ENCODE measurements at regions not wholly inside any gene's neighbourhood (a gene's known extent, or its start where the extent isn't known, plus 50 kb on each side); places are given as distances from the start of the nearest gene placed in this dataset.

DNA sequence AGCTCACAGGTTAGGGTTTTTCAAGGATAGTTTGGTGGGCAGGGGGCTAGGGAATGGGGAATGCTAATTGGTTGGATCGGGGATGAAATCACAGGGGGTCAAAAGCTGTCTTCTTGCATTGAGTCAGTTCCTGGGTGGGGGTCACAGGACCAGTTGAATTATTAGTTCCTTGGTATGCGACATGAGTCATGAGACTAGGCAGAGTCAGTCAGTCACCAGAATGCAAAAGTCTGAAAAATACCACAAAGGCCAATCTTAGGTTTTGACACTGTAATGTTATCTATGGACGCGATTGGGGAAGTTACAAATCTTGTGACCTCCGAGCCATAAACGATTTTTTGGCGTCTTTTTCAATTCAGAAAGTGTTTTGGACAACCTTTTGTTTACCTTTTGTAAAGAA lies 101.2 kb downstream of the ZNF519 start:
- TF ChIP-seq POLR2AphosphoS5 (IDR thresholded peaks at IDR 0.05; ENCODE audit: low read depth, low read length) (no peak), CHD2 (IDR thresholded peaks at IDR 0.05; ENCODE audit: low read length, partially characterized antibody) (no peak), TAF1 (IDR thresholded peaks at IDR 0.05; ENCODE audit: borderline replicate concordance, low read depth, low read length) (no peak), TEAD4 (IDR thresholded peaks at IDR 0.05; ENCODE audit: borderline replicate concordance, insufficient read depth) (no peak), MXI1 (IDR thresholded peaks at IDR 0.05; ENCODE audit: low read depth, low read length) (no peak), SIN3A (IDR thresholded peaks at IDR 0.05; ENCODE audit: borderline replicate concordance, low read depth, low read length) (no peak), NFIC (IDR thresholded peaks at IDR 0.05; ENCODE audit: borderline replicate concordance) (no peak), ELF1 (IDR thresholded peaks at IDR 0.05) (no peak), EZH2phosphoT487 (IDR thresholded peaks at IDR 0.05; ENCODE audit: borderline replicate concordance, low read depth) (no peak), RFX5 (IDR thresholded peaks at IDR 0.05; ENCODE audit: low read length) (no peak)
- TF ChIP-seq, protein P1, sequence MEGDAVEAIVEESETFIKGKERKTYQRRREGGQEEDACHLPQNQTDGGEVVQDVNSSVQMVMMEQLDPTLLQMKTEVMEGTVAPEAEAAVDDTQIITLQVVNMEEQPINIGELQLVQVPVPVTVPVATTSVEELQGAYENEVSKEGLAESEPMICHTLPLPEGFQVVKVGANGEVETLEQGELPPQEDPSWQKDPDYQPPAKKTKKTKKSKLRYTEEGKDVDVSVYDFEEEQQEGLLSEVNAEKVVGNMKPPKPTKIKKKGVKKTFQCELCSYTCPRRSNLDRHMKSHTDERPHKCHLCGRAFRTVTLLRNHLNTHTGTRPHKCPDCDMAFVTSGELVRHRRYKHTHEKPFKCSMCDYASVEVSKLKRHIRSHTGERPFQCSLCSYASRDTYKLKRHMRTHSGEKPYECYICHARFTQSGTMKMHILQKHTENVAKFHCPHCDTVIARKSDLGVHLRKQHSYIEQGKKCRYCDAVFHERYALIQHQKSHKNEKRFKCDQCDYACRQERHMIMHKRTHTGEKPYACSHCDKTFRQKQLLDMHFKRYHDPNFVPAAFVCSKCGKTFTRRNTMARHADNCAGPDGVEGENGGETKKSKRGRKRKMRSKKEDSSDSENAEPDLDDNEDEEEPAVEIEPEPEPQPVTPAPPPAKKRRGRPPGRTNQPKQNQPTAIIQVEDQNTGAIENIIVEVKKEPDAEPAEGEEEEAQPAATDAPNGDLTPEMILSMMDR (IDR thresholded peaks at IDR 0.05) = no peak
- TF ChIP-seq, protein P2, sequence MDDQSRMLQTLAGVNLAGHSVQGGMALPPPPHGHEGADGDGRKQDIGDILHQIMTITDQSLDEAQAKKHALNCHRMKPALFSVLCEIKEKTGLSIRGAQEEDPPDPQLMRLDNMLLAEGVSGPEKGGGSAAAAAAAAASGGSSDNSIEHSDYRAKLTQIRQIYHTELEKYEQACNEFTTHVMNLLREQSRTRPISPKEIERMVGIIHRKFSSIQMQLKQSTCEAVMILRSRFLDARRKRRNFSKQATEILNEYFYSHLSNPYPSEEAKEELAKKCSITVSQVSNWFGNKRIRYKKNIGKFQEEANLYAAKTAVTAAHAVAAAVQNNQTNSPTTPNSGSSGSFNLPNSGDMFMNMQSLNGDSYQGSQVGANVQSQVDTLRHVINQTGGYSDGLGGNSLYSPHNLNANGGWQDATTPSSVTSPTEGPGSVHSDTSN (IDR thresholded peaks at IDR 0.05) = no peak
- TF ChIP-seq, protein P3, sequence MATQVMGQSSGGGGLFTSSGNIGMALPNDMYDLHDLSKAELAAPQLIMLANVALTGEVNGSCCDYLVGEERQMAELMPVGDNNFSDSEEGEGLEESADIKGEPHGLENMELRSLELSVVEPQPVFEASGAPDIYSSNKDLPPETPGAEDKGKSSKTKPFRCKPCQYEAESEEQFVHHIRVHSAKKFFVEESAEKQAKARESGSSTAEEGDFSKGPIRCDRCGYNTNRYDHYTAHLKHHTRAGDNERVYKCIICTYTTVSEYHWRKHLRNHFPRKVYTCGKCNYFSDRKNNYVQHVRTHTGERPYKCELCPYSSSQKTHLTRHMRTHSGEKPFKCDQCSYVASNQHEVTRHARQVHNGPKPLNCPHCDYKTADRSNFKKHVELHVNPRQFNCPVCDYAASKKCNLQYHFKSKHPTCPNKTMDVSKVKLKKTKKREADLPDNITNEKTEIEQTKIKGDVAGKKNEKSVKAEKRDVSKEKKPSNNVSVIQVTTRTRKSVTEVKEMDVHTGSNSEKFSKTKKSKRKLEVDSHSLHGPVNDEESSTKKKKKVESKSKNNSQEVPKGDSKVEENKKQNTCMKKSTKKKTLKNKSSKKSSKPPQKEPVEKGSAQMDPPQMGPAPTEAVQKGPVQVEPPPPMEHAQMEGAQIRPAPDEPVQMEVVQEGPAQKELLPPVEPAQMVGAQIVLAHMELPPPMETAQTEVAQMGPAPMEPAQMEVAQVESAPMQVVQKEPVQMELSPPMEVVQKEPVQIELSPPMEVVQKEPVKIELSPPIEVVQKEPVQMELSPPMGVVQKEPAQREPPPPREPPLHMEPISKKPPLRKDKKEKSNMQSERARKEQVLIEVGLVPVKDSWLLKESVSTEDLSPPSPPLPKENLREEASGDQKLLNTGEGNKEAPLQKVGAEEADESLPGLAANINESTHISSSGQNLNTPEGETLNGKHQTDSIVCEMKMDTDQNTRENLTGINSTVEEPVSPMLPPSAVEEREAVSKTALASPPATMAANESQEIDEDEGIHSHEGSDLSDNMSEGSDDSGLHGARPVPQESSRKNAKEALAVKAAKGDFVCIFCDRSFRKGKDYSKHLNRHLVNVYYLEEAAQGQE (IDR thresholded peaks at IDR 0.05; ENCODE audit: low read depth, low read length) = no peak

Data from SK-N-SH (cell line).